GM19351 (cell line): ENCODE measurements at regions not wholly inside any gene's neighbourhood (a gene's known extent, or its start where the extent isn't known, plus 50 kb on each side); places are given as distances from the start of the nearest gene placed in this dataset.
"Not testable (repeated sequence)": the region's sequence is repeated elsewhere in the genome, so short reads cannot be mapped to it uniquely, and the experiment has no call there.

ENCODE experiments used
- ATAC-seq: cut with Tn5 transposase; IDR thresholded peaks from one replicate; pipeline ENCODE4 v1.9.1; 2021; ENCODE audit warnings: mild to moderate bottlenecking, moderate library complexity; ENCODE audit not compliant: unreplicated experiment

DNA sequence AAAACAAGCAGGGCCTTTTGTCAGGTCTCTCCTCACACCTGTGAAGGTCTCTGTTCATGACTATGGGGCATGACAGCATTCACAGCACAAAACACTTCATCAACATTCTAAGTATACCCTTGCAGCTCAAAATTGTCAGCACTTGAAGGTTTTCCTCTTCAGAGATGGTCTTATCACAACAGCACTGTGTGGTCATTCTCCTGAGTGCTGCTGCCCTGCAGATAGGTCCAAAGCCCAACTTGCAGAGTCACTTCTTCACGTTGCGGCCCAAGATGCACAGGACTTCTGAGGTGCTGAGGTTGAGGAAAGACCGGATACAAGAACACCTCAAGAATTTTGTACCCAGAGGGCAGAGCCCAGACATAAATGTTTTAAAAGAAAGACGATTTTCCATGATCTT is 574.5 kb downstream of the UQCRFS1 start:
- no peak for ATAC-seq

DNA sequence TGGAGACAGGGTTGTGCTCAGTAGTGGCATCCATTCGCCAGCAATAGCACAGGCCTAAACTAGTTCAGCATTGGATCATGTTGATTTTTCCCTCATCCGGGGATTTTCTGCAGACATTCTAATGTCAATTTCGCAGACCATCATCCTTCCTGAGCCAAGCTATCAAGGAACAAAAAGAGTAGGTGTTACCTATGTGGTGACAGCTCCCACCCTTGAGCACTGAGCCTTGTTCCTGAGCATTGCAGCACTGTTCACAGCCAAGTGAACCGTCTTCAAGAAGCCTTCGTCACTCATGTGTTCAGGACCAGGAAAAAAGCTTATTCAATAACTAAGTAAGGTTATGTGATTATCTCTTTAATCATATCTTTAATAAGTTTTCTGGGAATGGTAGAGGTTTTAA is 576.2 kb downstream of the UQCRFS1 start:
- ATAC-seq = no peak

DNA sequence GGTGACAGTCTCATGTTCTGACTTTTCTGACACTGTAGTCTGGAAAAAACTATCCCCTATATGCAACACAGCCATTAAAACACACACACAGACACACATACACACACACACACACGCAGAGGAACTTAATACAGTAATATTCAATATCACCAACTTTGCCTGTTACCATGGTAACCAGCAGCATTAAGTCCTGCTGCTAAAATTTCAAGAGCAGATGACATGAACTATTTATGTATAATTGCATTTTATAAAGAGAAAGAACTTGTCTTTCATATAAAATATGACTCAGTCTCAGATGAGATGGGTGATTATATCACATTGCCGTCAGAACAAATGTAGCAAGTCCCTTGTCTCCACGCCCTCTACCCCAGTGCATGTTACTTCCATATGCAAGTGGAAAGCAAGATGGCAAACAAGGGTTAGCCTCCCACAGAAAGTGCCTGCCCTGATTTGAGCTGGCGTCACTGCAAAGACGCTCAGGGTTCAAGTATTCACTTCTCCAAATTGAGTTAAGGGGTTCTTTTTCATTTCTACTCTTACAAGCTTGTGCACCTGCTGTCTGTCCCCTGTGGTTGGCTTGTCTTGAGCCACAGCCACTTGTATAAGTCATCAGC is 576.8 kb downstream of the UQCRFS1 start:
- no peak for ATAC-seq

DNA sequence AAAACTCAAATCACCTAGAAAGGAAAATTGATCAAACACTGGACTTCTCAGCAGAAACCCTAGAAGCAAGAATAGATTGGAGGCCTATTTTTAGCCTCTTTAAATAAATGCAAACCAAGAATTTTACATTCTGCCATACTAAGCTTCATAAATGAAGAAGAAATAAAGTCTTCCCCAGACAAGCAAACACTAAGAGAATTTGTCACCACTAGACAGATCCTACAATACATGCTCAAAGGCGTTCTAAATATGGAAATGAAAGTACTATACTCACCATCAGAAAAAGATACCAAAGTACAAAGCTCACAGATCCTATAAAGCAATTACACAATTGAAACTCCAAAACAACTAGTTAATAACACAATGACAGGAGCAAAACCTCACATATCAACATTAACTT is 578.1 kb downstream of the UQCRFS1 start:
- ATAC-seq = no peak

DNA sequence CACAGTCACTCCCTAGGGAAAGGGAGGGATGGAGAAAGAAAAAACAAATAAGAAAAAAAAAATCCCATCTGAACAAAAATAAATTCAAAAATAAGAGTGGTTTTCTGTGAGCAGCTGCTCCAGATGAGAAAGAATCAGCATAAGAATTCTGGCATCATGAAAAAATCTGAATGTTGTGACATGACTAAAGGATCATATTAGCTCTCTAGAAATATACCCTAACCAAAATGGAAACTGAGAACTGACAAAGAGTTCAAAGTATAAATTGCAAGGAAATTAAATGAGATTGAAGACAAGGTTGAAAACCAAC is 579.0 kb downstream of the UQCRFS1 start:
- no peak for ATAC-seq

DNA sequence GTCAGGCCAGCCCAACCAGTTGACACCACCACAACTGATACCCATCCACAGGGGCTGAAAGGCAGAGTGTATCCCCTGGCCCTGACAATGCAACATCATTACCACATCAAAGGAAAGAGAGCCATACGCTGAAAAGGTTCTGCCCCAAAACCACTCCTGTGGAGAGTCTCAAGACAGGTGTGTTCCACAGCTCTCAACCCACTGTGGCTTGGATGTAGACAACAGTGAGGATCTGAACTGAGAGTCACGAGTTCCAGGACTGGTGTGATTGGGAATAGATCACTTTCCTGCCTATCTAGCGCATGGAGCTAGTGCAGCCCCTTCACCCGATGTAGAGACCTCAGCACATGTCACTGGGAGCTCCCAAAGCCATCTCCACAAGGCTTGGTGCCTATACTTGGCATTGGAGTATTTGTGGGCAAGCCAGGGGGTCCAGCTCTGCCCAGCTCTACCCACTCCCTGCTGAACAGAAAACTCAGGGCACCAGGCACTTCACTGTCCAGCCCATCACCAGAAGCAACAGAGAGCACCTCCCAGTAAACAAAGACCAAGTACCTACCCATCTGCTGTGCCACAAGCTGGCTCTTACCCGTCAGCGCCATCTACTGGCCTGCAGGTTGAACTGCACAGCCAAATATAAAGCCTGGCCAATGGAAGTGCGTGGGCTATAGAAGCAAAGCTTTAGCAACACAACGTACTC is 579.5 kb downstream of the UQCRFS1 start:
- no peak for ATAC-seq

DNA sequence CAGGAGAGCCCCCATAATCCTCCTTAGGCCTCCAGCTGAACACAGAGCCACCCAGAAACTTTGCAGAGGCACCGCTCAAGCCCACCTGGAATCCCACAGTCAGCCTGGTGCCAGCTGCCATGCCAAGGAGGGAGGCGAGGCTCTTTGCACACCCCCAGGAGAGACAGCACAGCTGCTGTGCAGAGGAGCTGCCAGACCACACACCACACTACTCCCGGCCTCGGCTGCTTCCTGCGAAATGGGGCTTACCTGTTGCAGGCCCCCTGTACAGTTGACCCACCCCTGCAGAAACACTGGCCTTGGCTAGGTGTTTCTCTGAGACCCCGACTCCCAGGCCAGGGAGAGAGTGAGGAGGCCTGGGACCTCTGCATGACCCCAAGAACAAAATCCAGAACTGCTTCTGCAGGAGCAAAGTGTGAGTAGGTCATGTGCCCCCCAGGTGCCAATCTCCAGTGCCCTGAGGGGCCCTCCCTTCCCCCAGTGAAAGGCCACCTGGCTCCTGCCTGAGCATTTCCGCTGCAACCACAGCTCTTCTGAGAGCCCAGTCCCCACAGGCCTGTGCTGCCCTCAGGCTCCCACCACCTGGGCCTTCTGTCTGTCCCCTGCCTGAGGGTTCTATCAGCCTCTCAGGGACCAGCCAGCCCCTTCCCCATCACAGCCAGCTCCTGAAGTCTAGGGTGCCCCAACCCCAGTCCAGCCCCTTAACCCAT is 580.4 kb downstream of the UQCRFS1 start:
- ATAC-seq = no peak

DNA sequence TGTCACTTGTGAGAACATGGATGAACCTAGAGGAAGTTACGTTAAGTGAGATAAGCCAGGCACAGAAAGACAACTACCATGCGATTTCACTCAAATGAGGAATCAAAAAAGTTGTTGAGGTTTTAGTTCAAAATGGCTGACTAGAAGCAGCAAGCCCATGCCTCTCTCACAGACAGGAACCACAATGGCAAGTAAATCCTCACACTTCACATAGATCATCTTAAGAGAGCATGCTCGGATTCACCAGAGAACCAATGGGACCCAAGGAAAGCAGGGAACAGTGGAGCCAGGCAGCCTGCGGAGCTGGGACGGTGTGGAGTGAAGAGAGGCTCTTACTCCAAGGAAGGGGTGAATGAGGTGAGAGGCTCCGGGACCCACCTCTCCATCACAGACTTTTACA is 581.0 kb downstream of the UQCRFS1 start:
- no peak for ATAC-seq

DNA sequence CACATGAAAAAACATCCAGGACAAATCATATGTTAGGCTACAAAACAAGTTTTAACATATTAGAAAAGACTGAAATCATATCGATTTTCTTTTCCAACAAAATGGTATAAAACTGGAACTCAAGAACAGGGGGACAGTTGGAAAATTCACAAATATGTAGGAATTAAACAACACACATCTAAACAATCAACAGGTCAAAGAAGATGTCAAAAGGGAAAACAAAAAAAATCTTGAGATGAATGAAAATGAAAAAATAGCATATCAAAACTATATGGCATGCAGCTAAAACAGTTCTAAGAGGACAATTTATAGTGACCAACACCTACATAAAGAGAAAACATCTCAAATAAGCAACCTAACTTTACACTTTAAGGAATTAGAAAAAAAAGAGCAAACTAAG is 585.3 kb downstream of the UQCRFS1 start:
- no peak for ATAC-seq

DNA sequence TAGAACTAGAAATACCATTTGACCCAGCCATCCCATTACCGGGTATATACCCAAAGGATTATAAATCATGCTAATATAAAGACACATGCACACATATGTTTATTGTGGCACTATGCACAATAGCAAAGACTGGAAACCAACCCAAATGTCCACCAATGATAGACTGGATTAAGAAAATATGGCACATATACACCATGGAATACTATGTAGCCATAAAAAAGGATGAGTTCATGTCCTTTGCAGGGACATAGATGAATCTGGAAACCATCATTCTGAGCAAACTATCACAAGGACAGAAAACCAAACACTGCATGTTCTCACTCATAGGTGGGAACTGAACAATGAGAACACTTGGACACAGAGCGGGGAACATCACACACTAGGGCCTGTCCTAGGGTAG is 586.5 kb downstream of the UQCRFS1 start:
- ATAC-seq = not testable (repeated sequence)

DNA sequence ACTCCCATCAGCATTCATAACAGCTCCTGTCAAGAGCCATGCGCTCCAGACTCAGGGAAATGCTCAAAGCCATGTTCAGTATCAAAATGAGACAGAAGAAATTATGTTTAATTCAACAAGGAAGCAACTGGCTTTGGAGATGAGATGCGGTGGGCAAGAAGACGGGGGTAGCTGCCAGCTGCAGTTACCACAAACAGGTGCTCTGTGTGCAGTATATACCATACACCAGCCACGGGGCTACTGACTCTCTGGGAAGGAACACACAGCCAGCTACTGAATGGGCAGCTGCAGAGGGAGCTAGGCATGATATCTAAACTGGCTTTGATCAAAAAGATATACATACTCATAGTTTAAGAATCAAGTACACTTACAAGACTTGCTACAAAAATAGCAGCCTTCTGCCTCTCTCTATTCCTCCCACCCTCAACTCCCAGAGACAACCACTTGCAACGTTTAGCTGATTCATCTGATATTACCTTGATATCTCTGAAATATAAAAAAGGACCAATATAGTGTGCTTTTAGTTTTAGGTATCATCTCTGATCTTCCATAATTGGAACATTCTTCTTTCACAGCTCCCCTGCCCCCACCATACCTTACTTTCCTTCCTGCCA is 593.0 kb downstream of the UQCRFS1 start:
- ATAC-seq = no peak

DNA sequence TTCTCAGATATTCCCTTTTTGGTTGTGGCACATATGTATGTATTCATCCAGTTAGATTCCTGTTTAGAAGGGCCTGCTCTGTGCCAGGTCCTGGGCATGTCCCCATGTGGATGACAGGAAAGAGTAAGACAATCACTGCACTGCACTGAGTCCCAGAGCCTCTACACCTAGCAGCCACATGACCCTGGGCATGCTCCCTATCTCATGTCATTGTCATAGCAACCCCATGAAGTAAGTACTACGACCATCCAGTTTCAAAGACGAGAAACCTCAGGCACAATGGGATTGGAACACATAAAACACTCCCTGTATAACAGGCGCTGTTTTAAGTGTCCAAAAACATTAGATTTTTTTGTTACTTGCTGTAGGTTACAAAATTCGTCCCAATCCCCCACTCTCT is 594.4 kb downstream of the UQCRFS1 start:
- no peak for ATAC-seq

DNA sequence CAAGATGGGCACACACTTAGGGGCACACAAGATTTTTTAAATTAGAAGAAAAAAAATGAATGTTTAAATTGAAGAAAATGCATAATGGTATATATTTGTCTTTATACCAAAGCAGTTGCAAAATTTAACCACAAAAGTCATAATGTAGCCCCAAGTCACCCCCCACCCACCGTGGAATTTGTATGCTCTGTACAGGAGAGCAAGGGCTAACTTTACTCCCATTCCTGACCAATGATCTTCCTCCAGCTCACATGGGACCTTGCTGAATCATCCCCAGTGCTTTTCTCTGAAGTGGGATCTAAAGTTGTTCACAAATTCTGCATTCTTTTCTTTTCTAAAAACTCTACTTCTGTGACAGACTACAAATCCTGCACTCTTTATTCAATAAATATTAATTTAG is 597.0 kb downstream of the UQCRFS1 start:
- ATAC-seq = no peak

DNA sequence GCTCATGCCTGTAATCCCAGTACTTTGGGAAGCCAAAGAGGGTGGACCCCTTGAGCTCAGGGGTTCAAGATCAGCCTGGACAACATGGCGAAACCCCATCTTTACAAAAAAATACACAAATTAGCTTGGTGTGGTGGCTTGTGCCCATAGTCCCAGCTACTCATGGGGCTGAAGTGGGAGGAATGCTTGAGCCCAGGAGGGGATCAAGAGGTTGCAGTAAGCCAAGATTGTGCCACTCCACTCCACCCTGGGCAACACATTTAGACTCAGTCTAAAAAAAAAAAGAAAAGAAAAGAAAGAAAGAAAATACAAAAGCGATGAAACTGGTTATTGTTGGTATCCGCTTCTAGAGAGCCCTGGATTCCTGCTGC is 597.4 kb downstream of the UQCRFS1 start:
- ATAC-seq = no peak

DNA sequence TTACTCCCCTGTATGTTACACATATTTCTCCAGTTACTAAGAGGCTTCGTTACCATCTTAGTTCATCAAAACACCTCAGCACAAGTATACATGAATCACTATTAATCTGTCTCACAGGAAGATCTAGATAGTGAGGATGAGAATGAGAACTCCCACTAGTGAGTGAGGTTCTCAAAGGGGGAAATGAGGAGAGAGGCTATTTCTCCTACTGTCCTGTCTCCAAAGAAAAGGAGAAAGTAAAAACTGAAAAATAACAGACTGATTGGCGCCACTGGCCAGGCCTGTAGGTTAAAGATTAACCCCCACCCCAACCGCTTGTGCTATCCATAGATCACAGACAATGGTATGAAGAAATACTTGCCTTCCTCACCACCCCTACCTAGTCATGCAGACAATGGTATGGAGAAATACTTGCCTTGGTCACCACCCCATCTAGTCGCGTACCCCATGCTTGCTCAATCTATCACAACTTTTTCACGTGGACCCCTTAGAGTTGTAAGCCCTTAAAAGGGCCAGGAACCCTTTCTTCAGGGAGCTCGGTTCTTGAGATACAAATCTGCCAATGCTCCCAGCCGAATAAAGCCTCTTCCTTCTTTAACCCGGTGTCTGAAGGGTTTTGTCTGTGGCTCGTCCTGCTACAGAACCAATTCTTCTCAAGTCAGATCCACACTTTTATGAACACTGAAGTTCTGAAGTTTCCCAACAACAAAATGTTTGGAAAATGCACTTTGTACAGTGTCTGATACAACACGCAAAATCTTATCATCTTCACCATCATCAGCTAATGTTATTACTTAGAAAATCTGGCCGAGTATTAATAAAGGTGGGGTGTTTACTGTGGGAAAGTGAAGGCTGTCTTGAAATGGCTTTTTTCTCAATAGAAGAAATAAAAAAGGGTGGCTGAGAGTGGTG is 598.1 kb downstream of the UQCRFS1 start:
- no peak for ATAC-seq

DNA sequence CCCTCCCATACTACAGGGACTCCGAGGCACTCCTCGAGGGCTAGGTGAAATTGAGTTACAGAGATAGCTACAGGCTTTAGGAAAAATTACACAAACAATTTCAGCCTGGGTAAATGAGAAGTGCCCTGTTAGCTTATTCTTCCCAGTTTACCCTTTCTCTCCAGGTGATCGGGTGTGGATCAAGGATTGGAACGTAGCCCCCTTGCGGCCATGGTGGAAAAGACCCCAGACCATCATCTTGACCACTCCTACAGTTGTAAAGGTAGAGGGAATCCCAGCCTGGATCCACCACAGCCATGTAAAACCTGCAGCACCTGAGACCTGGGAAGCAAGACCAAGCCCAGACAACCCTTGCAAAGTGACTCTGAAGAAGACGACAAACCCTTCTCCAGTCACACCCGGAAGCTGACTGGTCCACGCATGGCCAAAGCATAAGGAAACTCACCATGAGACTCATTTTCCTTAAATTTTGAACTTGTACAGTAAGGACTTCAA is 600.6 kb downstream of the UQCRFS1 start:
- ATAC-seq = no peak

DNA sequence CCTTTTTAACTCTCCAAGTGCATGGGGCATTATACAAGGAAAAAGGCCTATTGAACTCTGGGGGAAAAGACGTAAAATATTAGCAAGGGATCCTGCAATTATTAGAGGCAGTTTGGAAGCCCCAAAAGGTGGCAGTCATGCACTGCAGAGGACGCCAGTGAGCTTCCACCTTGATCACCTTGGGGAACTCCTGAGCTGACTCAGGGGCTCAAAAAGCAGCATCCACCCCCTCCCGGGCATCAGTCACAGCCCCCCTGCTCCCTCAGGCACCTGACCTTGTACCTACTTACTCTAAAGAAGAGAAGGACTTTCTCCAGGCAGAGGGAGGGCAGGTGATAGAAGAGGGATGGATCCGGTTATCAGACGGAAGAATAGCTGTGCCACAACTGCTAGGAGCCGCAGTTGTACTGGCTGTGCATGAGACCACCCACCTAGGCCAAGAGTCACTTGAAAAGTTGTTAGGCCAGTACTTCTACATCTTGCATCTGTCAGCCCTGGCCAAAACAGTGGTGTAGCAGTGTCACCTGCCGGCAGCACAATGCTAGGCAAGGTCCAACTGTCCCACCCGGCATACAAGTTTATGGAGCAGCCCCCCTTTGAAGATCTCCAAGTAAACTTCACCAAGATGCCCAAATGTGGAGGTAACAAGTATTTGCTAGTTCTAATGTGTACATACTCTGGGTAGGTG is 601.6 kb downstream of the UQCRFS1 start:
- ATAC-seq = not testable (repeated sequence)

DNA sequence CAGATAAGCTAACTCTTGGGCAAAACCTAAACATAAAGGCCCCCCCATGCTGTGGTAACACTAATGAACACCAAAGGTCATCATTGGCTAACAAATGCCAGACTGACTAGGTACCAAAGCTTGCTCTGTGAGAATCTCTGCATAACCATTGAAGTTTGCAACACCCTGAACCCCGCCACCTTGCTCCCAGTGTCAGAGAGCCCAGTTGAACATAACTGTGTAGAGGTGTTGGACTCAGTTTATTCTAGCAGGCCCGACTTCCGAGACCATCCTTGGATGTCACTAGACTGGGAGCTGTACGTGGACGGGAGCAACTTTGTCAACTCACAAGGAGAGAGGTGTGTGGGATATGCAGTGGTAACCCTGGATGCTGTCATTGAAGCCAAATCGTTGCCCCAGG is 602.2 kb downstream of the UQCRFS1 start:
- ATAC-seq = no peak

DNA sequence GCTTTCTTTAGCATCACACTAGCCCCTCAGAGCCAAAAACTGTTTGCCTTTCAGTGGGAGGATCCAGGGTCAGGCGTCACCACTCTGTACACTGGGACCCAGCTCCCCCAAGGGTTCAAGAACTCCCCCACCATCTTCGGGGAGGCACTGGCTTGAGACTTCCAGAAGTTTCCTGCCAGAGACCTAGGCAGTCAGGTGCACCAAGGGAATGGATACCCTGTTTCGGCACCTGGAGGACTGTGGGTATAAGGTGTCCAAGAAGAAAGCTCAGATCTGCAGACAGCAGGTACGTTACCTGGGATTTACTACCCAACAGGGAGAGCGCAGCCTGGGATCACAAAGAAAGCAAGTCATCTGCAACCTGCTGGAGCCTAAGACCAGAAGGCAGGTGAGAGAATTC is 603.0 kb downstream of the UQCRFS1 start:
- no peak for ATAC-seq

DNA sequence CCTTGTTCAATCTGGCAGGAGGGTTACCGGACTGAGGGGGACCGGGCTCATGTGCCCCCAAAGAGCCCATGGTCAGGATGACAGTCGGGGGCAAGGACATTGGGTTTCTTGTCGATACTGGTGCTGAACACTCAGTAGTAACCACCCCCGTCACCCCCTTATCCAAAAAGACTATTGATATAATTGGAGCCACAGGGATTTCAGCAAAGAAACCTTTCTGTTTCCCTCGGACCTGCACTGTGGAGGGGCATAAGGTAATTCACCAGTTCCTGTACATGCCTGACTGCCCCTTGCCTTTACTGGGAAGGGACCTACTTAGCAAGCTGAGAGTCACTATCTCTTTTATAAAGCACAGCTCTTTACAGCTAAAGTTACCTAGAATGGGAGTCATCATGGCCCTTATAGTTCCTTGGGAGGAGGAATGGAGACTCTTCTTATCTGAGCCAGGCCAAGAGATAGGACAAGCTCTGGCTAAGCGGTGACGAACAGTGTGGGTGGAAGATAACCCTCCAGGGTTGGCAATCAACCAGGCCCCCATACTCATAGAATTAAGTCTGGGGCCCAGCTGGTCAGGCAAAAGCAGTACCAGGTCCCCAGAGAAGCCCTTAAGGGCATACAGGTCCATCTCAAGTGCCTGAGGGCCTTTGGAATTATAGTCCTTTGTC is 603.7 kb downstream of the UQCRFS1 start:
- no peak for ATAC-seq
